H9 (cell line): ENCODE measurements at regions not wholly inside any gene's neighbourhood (a gene's known extent, or its start where the extent isn't known, plus 50 kb on each side); places are given as distances from the start of the nearest gene placed in this dataset.

Source experiments
- DNase-seq: peaks from one replicate; pipeline ENCODE4 v3.0.0-alpha.2; 2017
- H2AFZ ChIP-seq: one replicate; pipeline ENCODE4 v1.6.1; 2013; ENCODE audit warnings: mild to moderate bottlenecking, low read length, control low read depth, moderate library complexity
- H2AK5ac ChIP-seq: 2 replicates; pipeline ENCODE4 v1.6.1; 2013; ENCODE audit warnings: low read length, control low read depth, mixed read lengths; ENCODE audit not compliant: insufficient read length
- H2BK120ac ChIP-seq: one replicate; pipeline ENCODE4 v1.6.1; 2013; ENCODE audit warnings: low read depth, mild to moderate bottlenecking, low read length, control low read depth, inconsistent platforms; ENCODE audit not compliant: poor library complexity, severe bottlenecking
- H2BK12ac ChIP-seq: 2 replicates; pipeline ENCODE4 v1.6.1; 2013; ENCODE audit warnings: low read length, control low read depth, mixed read lengths, low read depth; ENCODE audit not compliant: insufficient read length
- H2BK15ac ChIP-seq: 2 replicates; pipeline ENCODE4 v1.6.1; 2013; ENCODE audit warnings: low read depth, low read length, control low read depth
- H2BK20ac ChIP-seq: one replicate; pipeline ENCODE4 v1.6.1; 2013; ENCODE audit warnings: low read depth, mild to moderate bottlenecking, low read length, control low read depth, inconsistent platforms; ENCODE audit not compliant: poor library complexity, severe bottlenecking
- H2BK5ac ChIP-seq: 2 replicates; pipeline ENCODE4 v1.6.1; 2013; ENCODE audit warnings: low read length, control low read depth, mixed read lengths; ENCODE audit not compliant: insufficient read length
- H3K14ac ChIP-seq: 2 replicates; pipeline ENCODE4 v1.6.1; 2013; ENCODE audit warnings: low read length, control low read depth; ENCODE audit not compliant: insufficient read depth
- H3K18ac ChIP-seq: 2 replicates; pipeline ENCODE4 v1.6.1; 2013; ENCODE audit warnings: low read depth, mild to moderate bottlenecking, mixed read lengths, low read length, control low read depth; ENCODE audit not compliant: insufficient read length
- H3K23ac ChIP-seq: 2 replicates; pipeline ENCODE4 v1.6.1; 2013; ENCODE audit warnings: low read length, control low read depth, mixed read lengths, low read depth; ENCODE audit not compliant: insufficient read length
- H3K23me2 ChIP-seq: 2 replicates; pipeline ENCODE4 v1.6.1; 2013; ENCODE audit warnings: low read depth, mild to moderate bottlenecking, mixed read lengths, low read length, control low read depth; ENCODE audit not compliant: insufficient read length, poor library complexity, severe bottlenecking
- H3K27ac ChIP-seq: 2 replicates; pipeline ENCODE4 v1.5.1; 2013; ENCODE audit warnings: low read length, control low read depth, mixed read lengths, low read depth; ENCODE audit not compliant: insufficient read length
- H3K27me3 ChIP-seq: 2 replicates; pipeline ENCODE4 v1.6.1; 2013; ENCODE audit warnings: low read length, control low read depth, inconsistent platforms; ENCODE audit not compliant: insufficient read depth
- H3K4ac ChIP-seq: 2 replicates; pipeline ENCODE4 v1.6.1; 2013; ENCODE audit warnings: low read depth, mild to moderate bottlenecking, control low read depth, inconsistent platforms, low read length, moderate library complexity
- H3K4me1 ChIP-seq: 2 replicates; pipeline ENCODE4 v1.6.1; 2013; ENCODE audit warnings: low read length, control low read depth, inconsistent platforms; ENCODE audit not compliant: insufficient read depth
- H3K4me2 ChIP-seq: 2 replicates; pipeline ENCODE4 v1.6.1; 2013; ENCODE audit warnings: low read length, control low read depth, mixed read lengths; ENCODE audit not compliant: insufficient read length, insufficient read depth
- H3K56ac ChIP-seq: 2 replicates; pipeline ENCODE4 v1.6.1; 2013; ENCODE audit warnings: low read depth, mild to moderate bottlenecking, mixed read lengths, low read length, control low read depth; ENCODE audit not compliant: insufficient read length
- H3K79me1 ChIP-seq: 2 replicates; pipeline ENCODE4 v1.6.1; 2013; ENCODE audit warnings: low read depth, mild to moderate bottlenecking, moderate library complexity, low read length, control low read depth, inconsistent platforms; ENCODE audit not compliant: insufficient read depth, poor library complexity, severe bottlenecking
- H3K79me2 ChIP-seq: 2 replicates; pipeline ENCODE4 v1.6.1; 2013; ENCODE audit warnings: low read length, control low read depth, inconsistent platforms; ENCODE audit not compliant: insufficient read depth
- H3K9ac ChIP-seq: 2 replicates; pipeline ENCODE4 v1.6.1; 2013; ENCODE audit warnings: low read length, control low read depth, mixed read lengths; ENCODE audit not compliant: insufficient read length; ENCODE audit errors: extremely low read depth
- H3K9me3 ChIP-seq: one replicate; pipeline ENCODE4 v1.6.1; 2013; ENCODE audit warnings: low read depth, low read length, inconsistent platforms; ENCODE audit not compliant: control insufficient read depth
- H3T11ph ChIP-seq: one replicate; pipeline ENCODE4 v1.6.1; 2013; ENCODE audit warnings: mild to moderate bottlenecking, low read length, control low read depth, inconsistent platforms
- H4K20me1 ChIP-seq: one replicate; pipeline ENCODE4 v1.6.1; 2013; ENCODE audit not compliant: control insufficient read depth, insufficient read length, insufficient read depth
- H4K5ac ChIP-seq: 2 replicates; pipeline ENCODE4 v1.6.1; 2013; ENCODE audit warnings: low read depth, mild to moderate bottlenecking, mixed read lengths, low read length, control low read depth; ENCODE audit not compliant: insufficient read length
- H4K8ac ChIP-seq: replicated peaks from 2 replicates; pipeline ENCODE4 v1.6.1; 2013; ENCODE audit warnings: low read length, control low read depth, mixed read lengths, low read depth; ENCODE audit not compliant: insufficient read length
- H4K91ac ChIP-seq: 2 replicates; pipeline ENCODE4 v1.6.1; 2013; ENCODE audit warnings: low read depth, mild to moderate bottlenecking, moderate library complexity, mixed read lengths, low read length, control low read depth; ENCODE audit not compliant: insufficient read length
- H3K27ac Mint-ChIP-seq, 3 experiments: 2 replicates in 2 of 3; 3 replicates in 1 of 3; pipeline ENCODE4 v1.8.0; 2020 to 2021; ENCODE audit warnings: mixed read lengths in 3 of 3, mild to moderate bottlenecking in 1 of 3, moderate library complexity in 1 of 3
- H3K27me3 Mint-ChIP-seq: 2 replicates; pipeline ENCODE4 v1.8.0; 2021; ENCODE audit warnings: low read depth, mild to moderate bottlenecking, moderate library complexity, mixed read lengths
- H3K36me3 Mint-ChIP-seq, 3 experiments: 2 replicates in 2 of 3; 3 replicates in 1 of 3; pipeline ENCODE4 v1.8.0; 2020 to 2021; ENCODE audit warnings: low read depth in 3 of 3, mixed read lengths in 3 of 3; ENCODE audit not compliant: insufficient read depth in 1 of 3
- H3K4me1 Mint-ChIP-seq, 2 experiments: 2 replicates each; pipeline ENCODE4 v1.8.0; 2020; ENCODE audit warnings: mixed read lengths in 2 of 2
- H3K4me3 Mint-ChIP-seq, 2 experiments: 2 replicates in 1 of 2; 3 replicates in 1 of 2; pipeline ENCODE4 v1.8.0; 2020 to 2021; ENCODE audit warnings: mild to moderate bottlenecking in 2 of 2, mixed read lengths in 2 of 2, moderate library complexity in 1 of 2
- H3K9me3 Mint-ChIP-seq, 2 experiments: 2 replicates in 1 of 2; 3 replicates in 1 of 2; pipeline ENCODE4 v1.8.0; 2020; ENCODE audit warnings: mild to moderate bottlenecking in 2 of 2, mixed read lengths in 2 of 2, moderate library complexity in 1 of 2
- TF ChIP-seq, protein P1 (sequence below): fragments of 200-600 bp; sonication (generic); conservative IDR thresholded peaks from 3 replicates; pipeline ENCODE4 v1.8.0; 2021; ENCODE audit warnings: antibody characterized with exemption, mild to moderate bottlenecking

DNA sequence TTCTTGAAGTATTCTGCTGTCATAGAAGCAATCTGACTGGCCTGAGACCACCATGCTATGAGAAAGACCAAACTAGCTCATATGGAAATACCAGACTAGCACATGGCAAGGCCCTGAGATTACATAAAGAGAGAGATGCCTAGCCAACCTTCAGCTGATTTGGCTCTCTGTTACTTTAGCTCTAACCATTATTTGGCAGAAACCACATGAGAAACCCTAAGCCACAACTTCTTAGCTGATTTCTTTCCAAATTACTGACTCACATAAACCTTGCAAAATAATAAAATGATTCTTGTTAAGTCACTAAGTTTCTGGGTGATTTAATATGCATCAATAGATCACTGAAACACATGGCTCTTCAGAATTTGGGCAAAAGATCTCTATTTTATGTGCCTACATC is 295.0 kb upstream of the ZNF521 start:
- no peak overlapping the region for H3K27ac ChIP-seq
- no peaks in the 10 kb centered on the region for H3K23me2 ChIP-seq
- no peak overlapping the region for H2BK20ac ChIP-seq
- no peaks in the 10 kb centered on the region for H4K20me1 ChIP-seq
- H3K23ac ChIP-seq = no peak overlapping the region
- H2AK5ac ChIP-seq = no peak overlapping the region
- H2BK12ac ChIP-seq = no peak overlapping the region
- no peak overlapping the region for H3K14ac ChIP-seq
- no peak overlapping the region for H3K4me2 ChIP-seq
- no peaks in the 10 kb centered on the region for H3K9me3 ChIP-seq
- H3T11ph ChIP-seq = no peak overlapping the region
- no peak overlapping the region for H2AFZ ChIP-seq
- peaks cover 8 to 11% of the 10 kb centered on the region in 2 experiments for H3K4me1 Mint-ChIP-seq
- TF ChIP-seq, protein P1, sequence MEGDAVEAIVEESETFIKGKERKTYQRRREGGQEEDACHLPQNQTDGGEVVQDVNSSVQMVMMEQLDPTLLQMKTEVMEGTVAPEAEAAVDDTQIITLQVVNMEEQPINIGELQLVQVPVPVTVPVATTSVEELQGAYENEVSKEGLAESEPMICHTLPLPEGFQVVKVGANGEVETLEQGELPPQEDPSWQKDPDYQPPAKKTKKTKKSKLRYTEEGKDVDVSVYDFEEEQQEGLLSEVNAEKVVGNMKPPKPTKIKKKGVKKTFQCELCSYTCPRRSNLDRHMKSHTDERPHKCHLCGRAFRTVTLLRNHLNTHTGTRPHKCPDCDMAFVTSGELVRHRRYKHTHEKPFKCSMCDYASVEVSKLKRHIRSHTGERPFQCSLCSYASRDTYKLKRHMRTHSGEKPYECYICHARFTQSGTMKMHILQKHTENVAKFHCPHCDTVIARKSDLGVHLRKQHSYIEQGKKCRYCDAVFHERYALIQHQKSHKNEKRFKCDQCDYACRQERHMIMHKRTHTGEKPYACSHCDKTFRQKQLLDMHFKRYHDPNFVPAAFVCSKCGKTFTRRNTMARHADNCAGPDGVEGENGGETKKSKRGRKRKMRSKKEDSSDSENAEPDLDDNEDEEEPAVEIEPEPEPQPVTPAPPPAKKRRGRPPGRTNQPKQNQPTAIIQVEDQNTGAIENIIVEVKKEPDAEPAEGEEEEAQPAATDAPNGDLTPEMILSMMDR = no peak
- no peak overlapping the region for H3K56ac ChIP-seq
- no peak overlapping the region for H2BK15ac ChIP-seq
- no peaks in the 10 kb centered on the region for H3K4me1 ChIP-seq
- H3K36me3 Mint-ChIP-seq = no peaks in the 10 kb centered on the region; a peak in 1 of 7 replicates
- H3K79me2 ChIP-seq = no peaks in the 10 kb centered on the region
- H3K4me3 Mint-ChIP-seq = no peak overlapping the region
- H3K9me3 Mint-ChIP-seq = no peaks in the 10 kb centered on the region
- H3K27me3 Mint-ChIP-seq = no peaks in the 10 kb centered on the region
- H2BK5ac ChIP-seq = no peak overlapping the region
- no peak overlapping the region for H4K91ac ChIP-seq
- no peak overlapping the region for H2BK120ac ChIP-seq
- H3K79me1 ChIP-seq = no peaks in the 10 kb centered on the region
- H4K8ac ChIP-seq = no peak overlapping the region
- H3K18ac ChIP-seq = no peak overlapping the region
- no peaks in the 10 kb centered on the region for H3K27me3 ChIP-seq
- DNase-seq = no peak
- H3K27ac Mint-ChIP-seq = no peak overlapping the region
- no peak overlapping the region for H4K5ac ChIP-seq
- H3K9ac ChIP-seq = no peak overlapping the region
- H3K4ac ChIP-seq = no peak overlapping the region
